Stomach (tissue), 8 donors: ENCODE measurements at regions not wholly inside any gene's neighbourhood (a gene's known extent, or its start where the extent isn't known, plus 50 kb on each side); places are given as distances from the start of the nearest gene placed in this dataset.

Source experiments
- DNase-seq, 2 donors: peaks; one replicate each; pipeline versions ENCODE4 v3.0.0 to v3.0.0-alpha.2; 2013 to 2019
- H3K27ac ChIP-seq, 5 donors: fragments of 200-600 bp in 4 of 5; sonication (generic) in 4 of 5; one replicate each; pipeline ENCODE4 v1.5.1; 2013 to 2019; ENCODE audit warnings: mild to moderate bottlenecking in 1 of 5, moderate library complexity in 1 of 5
- H3K27me3 ChIP-seq, 3 donors: fragments of 200-600 bp; sonication (generic); one replicate each; pipeline ENCODE4 v1.5.1; 2017 to 2019; ENCODE audit warnings: mixed run types in 1 of 3
- H3K36me3 ChIP-seq, 4 donors: fragments of 200-600 bp; sonication (generic); 1 replicate in 3 of 4; 2 replicates in 1 of 4; pipeline ENCODE4 v1.5.1; 2016 to 2019
- H3K4me1 ChIP-seq, 4 donors: fragments of 200-600 bp; sonication (generic); one replicate each; pipeline ENCODE4 v1.5.1; 2016 to 2019
- H3K4me3 ChIP-seq, 4 donors: fragments of 200-600 bp; sonication (generic) in 3 of 4; one replicate each; pipeline ENCODE4 v1.5.1; 2016 to 2019; ENCODE audit warnings: mild to moderate bottlenecking in 1 of 4
- H3K9me3 ChIP-seq, 4 donors: fragments of 200-600 bp; sonication (generic); one replicate each; pipeline ENCODE4 v1.5.1; 2016 to 2019
- EP300 ChIP-seq: sonication (generic); formaldehyde crosslinking; IDR thresholded peaks from one replicate; pipeline ENCODE4 v1.6.1; 2017; ENCODE audit warnings: antibody characterized with exemption
- POLR2A ChIP-seq, 4 donors: fragments of 450-650 bp; IDR thresholded peaks; one replicate each; pipeline ENCODE4 v1.6.1; 2016; ENCODE audit warnings: antibody characterized with exemption in 4 of 4, control low read depth in 2 of 4, mild to moderate bottlenecking in 1 of 4, moderate library complexity in 1 of 4
- POLR2AphosphoS5 ChIP-seq, 3 donors: sonication (generic); formaldehyde crosslinking; IDR thresholded peaks; one replicate each; pipeline ENCODE4 v1.6.1; 2016; ENCODE audit warnings: antibody characterized with exemption in 3 of 3
- WGBS, 5 donors: extraction: QIAGEN DNeasy Blood & Tissue Kit in 3 of 5; methylation state at CpG; one replicate each; pipeline versions ENCODE4 v1.1.5 to v1.1.7; 2013 to 2018; 5-methylcytosine and 5-hydroxymethylcytosine counted together
- intact Hi-C: fragments of 100-400 bp; cut with DNase I; formaldehyde crosslinking; loops from one replicate; pipeline ENCODE4 v1.15.1; 2023; ENCODE audit warnings: low total_unique reads
- TF ChIP-seq, protein P1 (sequence below), 7 experiments: fragments of 450-650 bp in 4 of 7; fragments of 200-600 bp in 3 of 7; sonication (generic) in 3 of 7; IDR thresholded peaks; one replicate each; pipeline ENCODE4 v1.5.1; 2016 to 2019; ENCODE audit warnings: antibody characterized with exemption in 7 of 7, control low read depth in 2 of 7, mild to moderate bottlenecking in 1 of 7
- donor health status: healthy with polysubstance abuse.
- donor health status: Bipolar disorder and iron deficiency.
- donor health status: healthy.

- WGBS, 5 donors, result 55 to 64% (median 57%) methylated on average over 2 of the region's 2 CpGs
- intact Hi-C loops, result loop anchor here (10.0 kb wide), 1 partner anchor 551 kb away; no protein-coding TSS in a partner anchor
- peak in 1 of 2 donors; percentile 49 for DNase-seq
- Histone ChIP-seq H3K27ac (no peak overlapping the region), H3K4me3 (no peak overlapping the region), H3K36me3 (no peaks in the 10 kb centered on the region), H3K9me3 (no peaks in the 10 kb centered on the region), H3K4me1 (no peaks in the 10 kb centered on the region), H3K27me3 (no peaks in the 10 kb centered on the region)
- TF ChIP-seq, protein P1, sequence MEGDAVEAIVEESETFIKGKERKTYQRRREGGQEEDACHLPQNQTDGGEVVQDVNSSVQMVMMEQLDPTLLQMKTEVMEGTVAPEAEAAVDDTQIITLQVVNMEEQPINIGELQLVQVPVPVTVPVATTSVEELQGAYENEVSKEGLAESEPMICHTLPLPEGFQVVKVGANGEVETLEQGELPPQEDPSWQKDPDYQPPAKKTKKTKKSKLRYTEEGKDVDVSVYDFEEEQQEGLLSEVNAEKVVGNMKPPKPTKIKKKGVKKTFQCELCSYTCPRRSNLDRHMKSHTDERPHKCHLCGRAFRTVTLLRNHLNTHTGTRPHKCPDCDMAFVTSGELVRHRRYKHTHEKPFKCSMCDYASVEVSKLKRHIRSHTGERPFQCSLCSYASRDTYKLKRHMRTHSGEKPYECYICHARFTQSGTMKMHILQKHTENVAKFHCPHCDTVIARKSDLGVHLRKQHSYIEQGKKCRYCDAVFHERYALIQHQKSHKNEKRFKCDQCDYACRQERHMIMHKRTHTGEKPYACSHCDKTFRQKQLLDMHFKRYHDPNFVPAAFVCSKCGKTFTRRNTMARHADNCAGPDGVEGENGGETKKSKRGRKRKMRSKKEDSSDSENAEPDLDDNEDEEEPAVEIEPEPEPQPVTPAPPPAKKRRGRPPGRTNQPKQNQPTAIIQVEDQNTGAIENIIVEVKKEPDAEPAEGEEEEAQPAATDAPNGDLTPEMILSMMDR (IDR thresholded peaks at IDR 0.05), result peak in 5 of 7 experiments; percentile 27 to 60 (median 37)
- no peak for TF ChIP-seq EP300
These were observed 245.3 kb downstream of the OGFRL1 start for GRCh38 chr6:71533939-71534379.

GRCh38 chr6:71534921-71535320 is 246.3 kb downstream of the OGFRL1 start:
- Histone ChIP-seq H3K4me1 (no peaks in the 10 kb centered on the region), H3K4me3 (no peak overlapping the region), H3K27ac (no peak overlapping the region), H3K36me3 (no peaks in the 10 kb centered on the region), H3K27me3 (no peaks in the 10 kb centered on the region), H3K9me3 (no peaks in the 10 kb centered on the region)
- no peak for TF ChIP-seq EP300
- TF ChIP-seq, protein P1 (IDR thresholded peaks at IDR 0.05), result no peak
- no peak for TF ChIP-seq POLR2A (IDR thresholded peaks at IDR 0.05)
- no peak for TF ChIP-seq POLR2AphosphoS5 (IDR thresholded peaks at IDR 0.05)
- WGBS, 5 donors, result 51 to 62% (median 58%) methylated on average over 3 of the region's 3 CpGs
- DNase-seq, result no peak
- intact Hi-C loops, result loop anchor here (10.0 kb wide), 1 partner anchor 550 kb away; no protein-coding TSS in a partner anchor

GRCh38 chr6:71537717-71538116 is 249.1 kb downstream of the OGFRL1 start:
- Histone ChIP-seq H3K4me3 (no peak overlapping the region), H3K4me1 (no peaks in the 10 kb centered on the region), H3K36me3 (no peaks in the 10 kb centered on the region), H3K27ac (no peak overlapping the region), H3K9me3 (no peaks in the 10 kb centered on the region), H3K27me3 (no peaks in the 10 kb centered on the region)
- no peak for DNase-seq
- TF ChIP-seq, protein P1 (IDR thresholded peaks at IDR 0.05), result no peak
- TF ChIP-seq POLR2A (IDR thresholded peaks at IDR 0.05) (no peak), EP300 (no peak), POLR2AphosphoS5 (IDR thresholded peaks at IDR 0.05) (no peak)
- 47 to 82% (median 70%) methylated on average over 1 of the region's 1 CpG for WGBS, 5 donors
- intact Hi-C loops, result loop anchor here (10.0 kb wide), 1 partner anchor 547 kb away; no protein-coding TSS in a partner anchor

DNA sequence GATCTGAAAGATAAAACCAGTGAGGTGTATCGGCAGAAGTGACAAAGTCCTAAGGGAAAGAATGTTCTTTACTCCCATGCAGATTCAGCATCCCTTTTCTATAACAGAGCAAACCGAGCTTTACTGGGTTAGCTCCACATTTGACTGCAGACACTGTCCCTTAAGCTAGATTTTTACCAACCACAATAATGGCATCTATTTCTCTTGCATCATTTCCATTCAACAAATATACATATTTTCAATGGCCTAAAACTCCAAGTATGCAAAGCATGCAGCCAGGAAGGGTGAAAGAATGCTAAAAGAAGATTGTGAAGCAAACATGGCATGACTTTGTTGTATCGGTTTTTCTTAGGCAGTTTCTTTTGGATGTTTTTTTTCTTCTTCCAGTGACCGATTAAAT is 255.4 kb downstream of the OGFRL1 start:
- H3K9me3 ChIP-seq, result peaks cover 0 to 4% (median 0%) of the 10 kb centered on the region in 4 donors
- no peak overlapping the region for H3K4me3 ChIP-seq
- intact Hi-C loops, result no loop called here
- no peaks in the 10 kb centered on the region for H3K27me3 ChIP-seq
- no peaks in the 10 kb centered on the region for H3K4me1 ChIP-seq
- DNase-seq, result no peak
- TF ChIP-seq, protein P1 (IDR thresholded peaks at IDR 0.05), result no peak
- no peak for TF ChIP-seq POLR2A (IDR thresholded peaks at IDR 0.05)
- TF ChIP-seq POLR2AphosphoS5 (IDR thresholded peaks at IDR 0.05), result no peak
- no peak for TF ChIP-seq EP300
- no peaks in the 10 kb centered on the region for H3K36me3 ChIP-seq
- H3K27ac ChIP-seq, result no peak overlapping the region
- 58 to 74% (median 65%) methylated on average over 4 of the region's 4 CpGs for WGBS, 5 donors
